Esophagus (tissue), 2 donors: ENCODE measurements at regions not wholly inside any gene's neighbourhood (a gene's known extent, or its start where the extent isn't known, plus 50 kb on each side); places are given as distances from the start of the nearest gene placed in this dataset.

Source experiments
- H3K27ac ChIP-seq, 2 donors: one replicate each; pipeline ENCODE4 v1.5.1; 2013; ENCODE audit warnings: low read depth in 2 of 2, mild to moderate bottlenecking in 2 of 2, inconsistent platforms in 1 of 2, low read length in 1 of 2, moderate library complexity in 1 of 2
- H3K27me3 ChIP-seq, 2 donors: one replicate each; pipeline ENCODE4 v1.6.1; 2013; ENCODE audit warnings: low read length in 2 of 2, control low read depth in 1 of 2, mild to moderate bottlenecking in 1 of 2; ENCODE audit not compliant: insufficient read depth in 2 of 2, control insufficient read depth in 1 of 2
- H3K36me3 ChIP-seq, 2 donors: one replicate each; pipeline ENCODE4 v1.6.1; 2013; ENCODE audit warnings: low read length in 1 of 2; ENCODE audit not compliant: control insufficient read depth in 2 of 2, insufficient read depth in 2 of 2
- H3K4me1 ChIP-seq, 2 donors: one replicate each; pipeline ENCODE4 v1.6.1; 2013; ENCODE audit warnings: low read length in 1 of 2; ENCODE audit not compliant: control insufficient read depth in 2 of 2, insufficient read depth in 2 of 2
- H3K4me3 ChIP-seq, 2 donors: one replicate each; pipeline ENCODE4 v1.5.1; 2013; ENCODE audit warnings: low read length in 2 of 2, mild to moderate bottlenecking in 2 of 2, low read depth in 1 of 2, moderate library complexity in 1 of 2
- H3K9me3 ChIP-seq, 2 donors: one replicate each; pipeline ENCODE4 v1.6.1; 2013; ENCODE audit warnings: mild to moderate bottlenecking in 2 of 2, low read depth in 1 of 2, low read length in 1 of 2, moderate library complexity in 1 of 2; ENCODE audit not compliant: control insufficient read depth in 2 of 2, insufficient read depth in 1 of 2
- WGBS, 2 donors: extraction: QIAGEN DNeasy Blood & Tissue Kit; methylation state at CpG; one replicate each; pipeline ENCODE4 v1.1.7; 2013; 5-methylcytosine and 5-hydroxymethylcytosine counted together
- donor health status: healthy with polysubstance abuse.
- donor health status: Bipolar disorder and iron deficiency.

GRCh38 chr18:79579807-79580497, 99.7 kb upstream of the CTDP1 start:
- no peaks in the 10 kb centered on the region for H3K27me3 ChIP-seq
- H3K4me3 ChIP-seq: no peak overlapping the region
- H3K36me3 ChIP-seq: no peaks in the 10 kb centered on the region
- 84% methylated on average over 21 of the region's 21 CpGs for WGBS, 2 donors
- H3K9me3 ChIP-seq: peaks cover 0 to 10% of the 10 kb centered on the region in 2 donors
- H3K27ac ChIP-seq: no peak overlapping the region
- peaks cover 13 to 15% of the 10 kb centered on the region in 2 donors for H3K4me1 ChIP-seq

- Histone ChIP-seq H3K4me1 (peaks cover 13 to 15% of the 10 kb centered on the region in 2 donors), H3K4me3 (no peak overlapping the region), H3K27me3 (no peaks in the 10 kb centered on the region), H3K27ac (no peak overlapping the region), H3K9me3 (peaks cover 0 to 10% of the 10 kb centered on the region in 2 donors), H3K36me3 (no peaks in the 10 kb centered on the region)
- WGBS, 2 donors: 86 to 87% methylated on average over 28 of the region's 28 CpGs
Measured at GRCh38 chr18:79580498-79581171, 99.0 kb upstream of the CTDP1 start.

- Histone ChIP-seq H3K27ac (no peak overlapping the region), H3K36me3 (no peaks in the 10 kb centered on the region)
Measured at GRCh38 chr18:79581406-79581805, 98.2 kb upstream of the CTDP1 start.

GRCh38 chr18:79581911-79582310, 97.7 kb upstream of the CTDP1 start:
- no peaks in the 10 kb centered on the region for H3K36me3 ChIP-seq
- peaks cover 0 to 10% of the 10 kb centered on the region in 2 donors for H3K9me3 ChIP-seq
- peaks cover 3 to 6% of the 10 kb centered on the region in 2 donors for H3K4me1 ChIP-seq
- no peaks in the 10 kb centered on the region for H3K27me3 ChIP-seq
- H3K4me3 ChIP-seq: no peak overlapping the region
- H3K27ac ChIP-seq: no peak overlapping the region
- WGBS, 2 donors: 97 to 98% methylated on average over 8 of the region's 8 CpGs

More at GRCh38 chr18:79581406-79581805, 98.2 kb upstream of the CTDP1 start:
- Histone ChIP-seq H3K27me3 (no peaks in the 10 kb centered on the region), H3K4me1 (peaks cover 8 to 10% of the 10 kb centered on the region in 2 donors), H3K4me3 (no peak overlapping the region), H3K9me3 (peaks cover 0 to 10% of the 10 kb centered on the region in 2 donors)
- WGBS, 2 donors: 93 to 95% methylated on average over 6 of the region's 6 CpGs

- Histone ChIP-seq H3K9me3 (peaks cover 0 to 10% of the 10 kb centered on the region in 2 donors), H3K27me3 (no peaks in the 10 kb centered on the region), H3K4me3 (no peak overlapping the region), H3K27ac (no peak overlapping the region), H3K36me3 (no peaks in the 10 kb centered on the region), H3K4me1 (peaks cover 0 to 3% of the 10 kb centered on the region in 2 donors)
- WGBS, 2 donors: 65 to 77% methylated on average over 8 of the region's 8 CpGs
Measured at GRCh38 chr18:79582978-79583377, 96.6 kb upstream of the CTDP1 start.

- Histone ChIP-seq H3K27ac (no peak overlapping the region), H3K9me3 (peaks cover 0 to 10% of the 10 kb centered on the region in 2 donors), H3K27me3 (no peaks in the 10 kb centered on the region), H3K4me1 (peaks cover 0 to 3% of the 10 kb centered on the region in 2 donors), H3K36me3 (no peaks in the 10 kb centered on the region), H3K4me3 (no peak overlapping the region)
- 68 to 75% methylated on average over 13 of the region's 13 CpGs for WGBS, 2 donors
Measured at GRCh38 chr18:79583426-79583825, 96.2 kb upstream of the CTDP1 start.

GRCh38 chr18:79583984-79584401, 95.6 kb upstream of the CTDP1 start:
- H3K9me3 ChIP-seq: peaks cover 0 to 10% of the 10 kb centered on the region in 2 donors
- WGBS, 2 donors: 43 to 51% methylated on average over 12 to 15 of the region's 15 CpGs
- H3K36me3 ChIP-seq: no peaks in the 10 kb centered on the region
- H3K4me1 ChIP-seq: peaks cover 0 to 3% of the 10 kb centered on the region in 2 donors
- H3K4me3 ChIP-seq: no peak overlapping the region
- H3K27ac ChIP-seq: no peak overlapping the region
- H3K27me3 ChIP-seq: no peaks in the 10 kb centered on the region

GRCh38 chr18:79584491-79585394, 94.9 kb upstream of the CTDP1 start:
- H3K36me3 ChIP-seq: no peaks in the 10 kb centered on the region
- H3K4me1 ChIP-seq: peaks cover 1 to 3% of the 10 kb centered on the region in 2 donors
- H3K9me3 ChIP-seq: peaks cover 0 to 10% of the 10 kb centered on the region in 2 donors
- no peaks in the 10 kb centered on the region for H3K27me3 ChIP-seq
- no peak overlapping the region for H3K27ac ChIP-seq
- 75 to 78% methylated on average over 19 to 20 of the region's 20 CpGs for WGBS, 2 donors
- H3K4me3 ChIP-seq: no peak overlapping the region
